ENCODE measurements at regions not wholly inside any gene's neighbourhood (a gene's known extent, or its start where the extent isn't known, plus 50 kb on each side); places are given as distances from the start of the nearest gene placed in this dataset.

- FAIRE-seq (no peak), DNase-seq (ENCODE audit: low spot score in 2 of 2) (no peak)
These were observed 86.8 kb upstream of the OR13F1 start for GRCh38 chr9:104417296-104417695.

- DNase-seq (ENCODE audit: low spot score in 2 of 2) (no peak), FAIRE-seq (no peak)
These were observed 75.0 kb upstream of the OR13F1 start for GRCh38 chr9:104429031-104429546.

- FAIRE-seq (no peak), DNase-seq (ENCODE audit: low spot score in 2 of 2) (no peak)
These were observed 69.0 kb upstream of the OR13F1 start for GRCh38 chr9:104435059-104435458.

GRCh38 chr9:104448036-104448435, 56.0 kb upstream of the OR13F1 start:
- no peak for DNase-seq (ENCODE audit: low spot score in 2 of 2)
- no peak for FAIRE-seq

Data from frontal cortex (tissue), 3 donors.